ENCODE measurements at regions not wholly inside any gene's neighbourhood (a gene's known extent, or its start where the extent isn't known, plus 50 kb on each side); places are given as distances from the start of the nearest gene placed in this dataset.

DNA sequence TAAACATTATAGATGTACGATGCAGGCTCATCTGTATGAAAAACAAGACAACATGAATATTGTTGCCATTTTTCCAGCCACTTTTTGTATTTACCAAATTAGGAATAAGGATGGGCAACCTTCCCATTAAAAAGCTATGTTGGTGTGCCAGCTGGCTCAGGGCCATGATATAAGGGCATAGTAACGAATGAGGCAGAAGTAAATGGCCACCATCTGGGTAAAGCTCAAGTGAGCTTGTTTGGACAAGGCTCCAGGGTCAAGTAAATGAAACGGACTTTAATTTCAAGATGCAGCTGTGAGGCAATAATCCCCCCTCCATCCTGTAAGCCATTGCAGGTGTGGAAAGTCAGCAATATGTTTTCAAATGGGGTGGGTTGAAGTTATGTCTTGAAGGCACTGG, 930.9 kb upstream of the CDH8 start:
- ChIA-PET SMC1A (ENCODE audit: uncharacterized antibody, unreplicated experiment) (interaction anchor here (0.6 kb wide), 1 partner anchor 10 kb away, joined by 4 read pairs; no protein-coding TSS in a partner anchor), CTCF (interaction anchor here (0.7 kb wide), 1 partner anchor 459 kb away, joined by 3 read pairs; no protein-coding TSS in a partner anchor), POLR2A (interaction anchor here (0.6 kb wide), 1 partner anchor 47 kb away, joined by 3 read pairs; no protein-coding TSS in a partner anchor), RAD21 (ENCODE audit: unreplicated experiment) (interaction anchor here (0.7 kb wide), 1 partner anchor 290 kb away, joined by 3 read pairs; no protein-coding TSS in a partner anchor)
- H3K27ac ChIP-seq (ENCODE audit: control insufficient read depth, insufficient read depth) = no peak overlapping the region
- H2AFZ ChIP-seq (ENCODE audit: control insufficient read depth, low read depth, low read length) = no peak overlapping the region
- intact Hi-C loops (cut with micrococcal nuclease; ENCODE audit: unreplicated experiment) = no loop called here
- WGBS (ENCODE audit: insufficient coverage, insufficient replicate concordance, low lambda C conversion rate, missing lambda C conversion rate) = 21% methylated on average over 3 of the region's 3 CpGs
- H3K9ac ChIP-seq (ENCODE audit: control insufficient read depth, insufficient read depth, low read length) = no peak overlapping the region
- H4K20me1 ChIP-seq (ENCODE audit: control insufficient read depth, insufficient read depth) = no peaks in the 10 kb centered on the region
- no peak overlapping the region for H3K4me2 ChIP-seq (ENCODE audit: control insufficient read depth, insufficient read depth)
- in situ Hi-C loops (cut with MboI) = no loop called here
- BruUV-seq (replicated peaks) = no TSS peak
- no peaks in the 10 kb centered on the region for H3K27me3 ChIP-seq (replicated peaks in 1 of 2; ENCODE audit: control insufficient read depth in 2 of 2, insufficient read depth in 2 of 2, low read length in 1 of 2)
- FAIRE-seq (no peak), DNase-seq (ENCODE audit: low read depth, low spot score) (no peak), ATAC-seq (no peak)
- no peaks in the 10 kb centered on the region for H3K79me2 ChIP-seq (ENCODE audit: control insufficient read depth, insufficient read depth, low read length)
- H3K9me3 ChIP-seq (replicated peaks; ENCODE audit: control insufficient read depth, insufficient read depth, low read length) = no peaks in the 10 kb centered on the region
- no peaks in the 10 kb centered on the region for H3K36me3 ChIP-seq (ENCODE audit: control insufficient read depth in 2 of 2, insufficient read depth in 2 of 2, low read length in 1 of 2)
- H3K4me3 ChIP-seq = no peak overlapping the region
- H3K4me1 ChIP-seq (ENCODE audit: control insufficient read depth, insufficient read depth, low read length) = no peaks in the 10 kb centered on the region
- TF ChIP-seq EZH2 (IDR thresholded peaks at IDR 0.05; ENCODE audit: borderline replicate concordance, control insufficient read depth, low read depth, low read length) (no peak), RAD51 (IDR thresholded peaks at IDR 0.05) (no peak), KDM1A (IDR thresholded peaks at IDR 0.05; ENCODE audit: borderline replicate concordance) (no peak), RAD21 (IDR thresholded peaks at IDR 0.05; ENCODE audit: insufficient read depth, low read depth, low read length) (no peak), CHD4 (IDR thresholded peaks at IDR 0.05) (no peak), LARP7 (IDR thresholded peaks at IDR 0.05) (no peak), POLR2AphosphoS2 (IDR thresholded peaks at IDR 0.05; ENCODE audit: low read depth, low read length) (no peak), TCF3 (IDR thresholded peaks at IDR 0.05; ENCODE audit: borderline replicate concordance, insufficient read depth, low read depth, low read length) (no peak), SIX5 (IDR thresholded peaks at IDR 0.05; ENCODE audit: low read depth, low read length, severe bottlenecking) (no peak), CBX5 (IDR thresholded peaks at IDR 0.05; ENCODE audit: low read depth) (no peak), MTA3 (IDR thresholded peaks at IDR 0.05; ENCODE audit: borderline replicate concordance, low read length) (no peak), NR2C1 (IDR thresholded peaks at IDR 0.05) (no peak)
- TF ChIP-seq, protein P1, sequence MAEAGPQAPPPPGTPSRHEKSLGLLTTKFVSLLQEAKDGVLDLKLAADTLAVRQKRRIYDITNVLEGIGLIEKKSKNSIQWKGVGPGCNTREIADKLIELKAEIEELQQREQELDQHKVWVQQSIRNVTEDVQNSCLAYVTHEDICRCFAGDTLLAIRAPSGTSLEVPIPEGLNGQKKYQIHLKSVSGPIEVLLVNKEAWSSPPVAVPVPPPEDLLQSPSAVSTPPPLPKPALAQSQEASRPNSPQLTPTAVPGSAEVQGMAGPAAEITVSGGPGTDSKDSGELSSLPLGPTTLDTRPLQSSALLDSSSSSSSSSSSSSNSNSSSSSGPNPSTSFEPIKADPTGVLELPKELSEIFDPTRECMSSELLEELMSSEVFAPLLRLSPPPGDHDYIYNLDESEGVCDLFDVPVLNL (IDR thresholded peaks at IDR 0.05; ENCODE audit: low read depth, low read length) = no peak
- TF ChIP-seq, protein P2, sequence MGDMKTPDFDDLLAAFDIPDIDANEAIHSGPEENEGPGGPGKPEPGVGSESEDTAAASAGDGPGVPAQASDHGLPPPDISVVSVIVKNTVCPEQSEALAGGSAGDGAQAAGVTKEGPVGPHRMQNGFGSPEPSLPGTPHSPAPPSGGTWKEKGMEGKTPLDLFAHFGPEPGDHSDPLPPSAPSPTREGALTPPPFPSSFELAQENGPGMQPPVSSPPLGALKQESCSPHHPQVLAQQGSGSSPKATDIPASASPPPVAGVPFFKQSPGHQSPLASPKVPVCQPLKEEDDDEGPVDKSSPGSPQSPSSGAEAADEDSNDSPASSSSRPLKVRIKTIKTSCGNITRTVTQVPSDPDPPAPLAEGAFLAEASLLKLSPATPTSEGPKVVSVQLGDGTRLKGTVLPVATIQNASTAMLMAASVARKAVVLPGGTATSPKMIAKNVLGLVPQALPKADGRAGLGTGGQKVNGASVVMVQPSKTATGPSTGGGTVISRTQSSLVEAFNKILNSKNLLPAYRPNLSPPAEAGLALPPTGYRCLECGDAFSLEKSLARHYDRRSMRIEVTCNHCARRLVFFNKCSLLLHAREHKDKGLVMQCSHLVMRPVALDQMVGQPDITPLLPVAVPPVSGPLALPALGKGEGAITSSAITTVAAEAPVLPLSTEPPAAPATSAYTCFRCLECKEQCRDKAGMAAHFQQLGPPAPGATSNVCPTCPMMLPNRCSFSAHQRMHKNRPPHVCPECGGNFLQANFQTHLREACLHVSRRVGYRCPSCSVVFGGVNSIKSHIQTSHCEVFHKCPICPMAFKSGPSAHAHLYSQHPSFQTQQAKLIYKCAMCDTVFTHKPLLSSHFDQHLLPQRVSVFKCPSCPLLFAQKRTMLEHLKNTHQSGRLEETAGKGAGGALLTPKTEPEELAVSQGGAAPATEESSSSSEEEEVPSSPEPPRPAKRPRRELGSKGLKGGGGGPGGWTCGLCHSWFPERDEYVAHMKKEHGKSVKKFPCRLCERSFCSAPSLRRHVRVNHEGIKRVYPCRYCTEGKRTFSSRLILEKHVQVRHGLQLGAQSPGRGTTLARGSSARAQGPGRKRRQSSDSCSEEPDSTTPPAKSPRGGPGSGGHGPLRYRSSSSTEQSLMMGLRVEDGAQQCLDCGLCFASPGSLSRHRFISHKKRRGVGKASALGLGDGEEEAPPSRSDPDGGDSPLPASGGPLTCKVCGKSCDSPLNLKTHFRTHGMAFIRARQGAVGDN (IDR thresholded peaks at IDR 0.05) = no peak
- TF ChIP-seq, protein P3, sequence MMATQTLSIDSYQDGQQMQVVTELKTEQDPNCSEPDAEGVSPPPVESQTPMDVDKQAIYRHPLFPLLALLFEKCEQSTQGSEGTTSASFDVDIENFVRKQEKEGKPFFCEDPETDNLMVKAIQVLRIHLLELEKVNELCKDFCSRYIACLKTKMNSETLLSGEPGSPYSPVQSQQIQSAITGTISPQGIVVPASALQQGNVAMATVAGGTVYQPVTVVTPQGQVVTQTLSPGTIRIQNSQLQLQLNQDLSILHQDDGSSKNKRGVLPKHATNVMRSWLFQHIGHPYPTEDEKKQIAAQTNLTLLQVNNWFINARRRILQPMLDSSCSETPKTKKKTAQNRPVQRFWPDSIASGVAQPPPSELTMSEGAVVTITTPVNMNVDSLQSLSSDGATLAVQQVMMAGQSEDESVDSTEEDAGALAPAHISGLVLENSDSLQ (IDR thresholded peaks at IDR 0.05) = no peak
- TF ChIP-seq, protein P4, sequence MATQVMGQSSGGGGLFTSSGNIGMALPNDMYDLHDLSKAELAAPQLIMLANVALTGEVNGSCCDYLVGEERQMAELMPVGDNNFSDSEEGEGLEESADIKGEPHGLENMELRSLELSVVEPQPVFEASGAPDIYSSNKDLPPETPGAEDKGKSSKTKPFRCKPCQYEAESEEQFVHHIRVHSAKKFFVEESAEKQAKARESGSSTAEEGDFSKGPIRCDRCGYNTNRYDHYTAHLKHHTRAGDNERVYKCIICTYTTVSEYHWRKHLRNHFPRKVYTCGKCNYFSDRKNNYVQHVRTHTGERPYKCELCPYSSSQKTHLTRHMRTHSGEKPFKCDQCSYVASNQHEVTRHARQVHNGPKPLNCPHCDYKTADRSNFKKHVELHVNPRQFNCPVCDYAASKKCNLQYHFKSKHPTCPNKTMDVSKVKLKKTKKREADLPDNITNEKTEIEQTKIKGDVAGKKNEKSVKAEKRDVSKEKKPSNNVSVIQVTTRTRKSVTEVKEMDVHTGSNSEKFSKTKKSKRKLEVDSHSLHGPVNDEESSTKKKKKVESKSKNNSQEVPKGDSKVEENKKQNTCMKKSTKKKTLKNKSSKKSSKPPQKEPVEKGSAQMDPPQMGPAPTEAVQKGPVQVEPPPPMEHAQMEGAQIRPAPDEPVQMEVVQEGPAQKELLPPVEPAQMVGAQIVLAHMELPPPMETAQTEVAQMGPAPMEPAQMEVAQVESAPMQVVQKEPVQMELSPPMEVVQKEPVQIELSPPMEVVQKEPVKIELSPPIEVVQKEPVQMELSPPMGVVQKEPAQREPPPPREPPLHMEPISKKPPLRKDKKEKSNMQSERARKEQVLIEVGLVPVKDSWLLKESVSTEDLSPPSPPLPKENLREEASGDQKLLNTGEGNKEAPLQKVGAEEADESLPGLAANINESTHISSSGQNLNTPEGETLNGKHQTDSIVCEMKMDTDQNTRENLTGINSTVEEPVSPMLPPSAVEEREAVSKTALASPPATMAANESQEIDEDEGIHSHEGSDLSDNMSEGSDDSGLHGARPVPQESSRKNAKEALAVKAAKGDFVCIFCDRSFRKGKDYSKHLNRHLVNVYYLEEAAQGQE (IDR thresholded peaks at IDR 0.05; ENCODE audit: low read depth, low read length) = no peak
